ENCODE measurements at regions not wholly inside any gene's neighbourhood (a gene's known extent, or its start where the extent isn't known, plus 50 kb on each side); places are given as distances from the start of the nearest gene placed in this dataset.
A peak's percentile ranks its signal among the peaks of the same experiment; 100 is the strongest.

- H3K27ac ChIP-seq = no peak overlapping the region; the same call in 1 of the 2 replicates
- no peak for TF ChIP-seq CTCF (conservative IDR thresholded peaks at IDR 0.05)
Measured at GRCh38 chr17:77466596-77467223, 325.9 kb downstream of the SEC14L1 start.

- no peak overlapping the region for H3K27ac ChIP-seq
- TF ChIP-seq CTCF (conservative IDR thresholded peaks at IDR 0.05) = no peak
Measured at GRCh38 chr17:77467521-77467920, 326.8 kb downstream of the SEC14L1 start.

- H3K27ac ChIP-seq = no peak overlapping the region
- no peak for TF ChIP-seq CTCF (conservative IDR thresholded peaks at IDR 0.05)
Measured at GRCh38 chr17:77468897-77469296, 328.1 kb downstream of the SEC14L1 start.

- no peak for TF ChIP-seq CTCF (conservative IDR thresholded peaks at IDR 0.05)
- H3K27ac ChIP-seq = no peak overlapping the region
Measured at GRCh38 chr17:77470330-77470786, 329.6 kb downstream of the SEC14L1 start.

- peak overlapping the region; percentile 51 for H3K27ac ChIP-seq
- no peak for TF ChIP-seq CTCF (conservative IDR thresholded peaks at IDR 0.05)
Measured at GRCh38 chr17:77470800-77471733, 330.3 kb downstream of the SEC14L1 start.

- no peak for TF ChIP-seq CTCF (conservative IDR thresholded peaks at IDR 0.05)
- peak overlapping the region; percentile 51 for H3K27ac ChIP-seq
Measured at GRCh38 chr17:77471984-77472461, 331.3 kb downstream of the SEC14L1 start.

Measured in VCaP (cell line).